CD4-positive, alpha-beta T cell (primary cell): ENCODE measurements at regions not wholly inside any gene's neighbourhood (a gene's known extent, or its start where the extent isn't known, plus 50 kb on each side); places are given as distances from the start of the nearest gene placed in this dataset.

Experiments used
- ATAC-seq: fragments of 200-7000 bp; cut with Tn5 transposase; one replicate; pipeline ENCODE4 v1.10.0; 2022; ENCODE audit warnings: mild to moderate bottlenecking; ENCODE audit not compliant: poor library complexity
- CTCF ChIA-PET: fragments of 350-600 bp; sonication (Branson Sonifier 250); formaldehyde crosslinking; loops from one replicate; lab custom pipeline; 2021; ENCODE audit warnings: antibody characterized with exemption, inconsistent platforms; lab: Charles Lee
- POLR2A ChIA-PET: fragments of 350-600 bp; sonication (Branson Sonifier 250); formaldehyde crosslinking; loops from one replicate; lab custom pipeline; 2021; ENCODE audit warnings: antibody characterized with exemption, inconsistent platforms; lab: Charles Lee
- DNase-seq, 14 experiments: peaks; one replicate each; pipeline ENCODE4 v3.0.0-alpha.2; 2013 to 2020; ENCODE audit warnings: mixed read lengths in 2 of 14
- H3K27ac ChIP-seq, 2 donors: one replicate each; pipeline versions ENCODE4 v1.5.1 to v1.7.0; 2013; ENCODE audit warnings: low read length in 2 of 2, low read depth in 1 of 2, mild to moderate bottlenecking in 1 of 2
- H3K27me3 ChIP-seq, 2 experiments: 1 replicate in 1 of 2; 2 replicates in 1 of 2; pipeline versions ENCODE4 v1.6.1 to v1.7.0; 2013; ENCODE audit warnings: low read length in 2 of 2, control low read depth in 1 of 2, mild to moderate bottlenecking in 1 of 2, moderate library complexity in 1 of 2; ENCODE audit not compliant: insufficient read depth in 2 of 2, control insufficient read depth in 1 of 2
- H3K36me3 ChIP-seq: one replicate; pipeline ENCODE4 v1.6.1; 2013; ENCODE audit warnings: low read length, control low read depth; ENCODE audit not compliant: insufficient read depth
- H3K4me1 ChIP-seq: one replicate; pipeline ENCODE4 v1.6.1; 2013; ENCODE audit warnings: low read length, control low read depth; ENCODE audit not compliant: insufficient read depth
- H3K4me3 ChIP-seq: one replicate; pipeline ENCODE4 v1.5.1; 2013; ENCODE audit warnings: mild to moderate bottlenecking, low read length, moderate library complexity
- H3K9me3 ChIP-seq, 2 experiments: 1 replicate in 1 of 2; 2 replicates in 1 of 2; pipeline versions ENCODE4 v1.6.1 to v1.7.0; 2013; ENCODE audit warnings: low read length in 2 of 2, mild to moderate bottlenecking in 2 of 2, control low read depth in 1 of 2, moderate library complexity in 1 of 2; ENCODE audit not compliant: control insufficient read depth in 1 of 2, insufficient read depth in 1 of 2
- H3K27ac Mint-ChIP-seq: one replicate; pipeline ENCODE4 v1.8.0; 2020; ENCODE audit warnings: mixed read lengths
- H3K27me3 Mint-ChIP-seq: one replicate; pipeline ENCODE4 v1.8.0; 2021; ENCODE audit warnings: mixed read lengths
- H3K36me3 Mint-ChIP-seq: one replicate; pipeline ENCODE4 v1.8.0; 2021; ENCODE audit warnings: low read depth, mixed read lengths
- H3K4me1 Mint-ChIP-seq: one replicate; pipeline ENCODE4 v1.8.0; 2021; ENCODE audit warnings: low read depth, mixed read lengths
- H3K4me3 Mint-ChIP-seq: one replicate; pipeline ENCODE4 v1.8.0; 2020; ENCODE audit warnings: mild to moderate bottlenecking, mixed read lengths
- H3K9me3 Mint-ChIP-seq: one replicate; pipeline ENCODE4 v1.8.0; 2020; ENCODE audit warnings: mixed read lengths
- CTCF ChIP-seq: fragments of 200-600 bp; IDR thresholded peaks from one replicate; pipeline ENCODE4 v1.8.0; 2022; ENCODE audit warnings: antibody characterized with exemption, mild to moderate bottlenecking
- intact Hi-C, 2 experiments: fragments of 100-400 bp; cut with DNase I in 1 of 2; cut with micrococcal nuclease in 1 of 2; formaldehyde crosslinking; loops; one replicate each; pipeline versions ENCODE4 v1.15.1 to v1.9.0; 2023 to 2025; cut with DNase I, micrococcal nuclease

- no peak for TF ChIP-seq CTCF
- Mint-ChIP-seq H3K9me3 (peaks cover 8% of the 10 kb centered on the region), H3K27ac (no peak overlapping the region), H3K27me3 (no peaks in the 10 kb centered on the region), H3K36me3 (no peaks in the 10 kb centered on the region), H3K4me3 (no peak overlapping the region), H3K4me1 (no peaks in the 10 kb centered on the region)
- ChIA-PET POLR2A (no interaction called here), CTCF (no interaction called here)
- Histone ChIP-seq H3K4me3 (no peak overlapping the region), H3K4me1 (no peaks in the 10 kb centered on the region), H3K27ac (no peak overlapping the region), H3K36me3 (no peaks in the 10 kb centered on the region), H3K9me3 (peaks cover 0 to 8% of the 10 kb centered on the region in 2 experiments), H3K27me3 (no peaks in the 10 kb centered on the region)
- intact Hi-C loops, result no loop called here
- no peak for ATAC-seq
- DNase-seq, result no peak
Measured at GRCh38 chr6:94464018-94464510, 1044.7 kb upstream of the EPHA7 start.

- H3K4me1 ChIP-seq, result no peaks in the 10 kb centered on the region
- Mint-ChIP-seq H3K9me3 (peaks cover 8% of the 10 kb centered on the region), H3K36me3 (no peaks in the 10 kb centered on the region), H3K27ac (no peak overlapping the region), H3K4me3 (no peak overlapping the region), H3K27me3 (no peaks in the 10 kb centered on the region), H3K4me1 (no peaks in the 10 kb centered on the region)
- no peaks in the 10 kb centered on the region for H3K36me3 ChIP-seq
- DNase-seq, result no peak
- CTCF ChIA-PET, result no interaction called here
- ATAC-seq, result no peak
- TF ChIP-seq CTCF, result no peak
- POLR2A ChIA-PET, result no interaction called here
- H3K27ac ChIP-seq, result no peak overlapping the region
- H3K4me3 ChIP-seq, result no peak overlapping the region
- intact Hi-C loops, result no loop called here
- H3K9me3 ChIP-seq, result peaks cover 0 to 8% of the 10 kb centered on the region in 2 experiments
- no peaks in the 10 kb centered on the region for H3K27me3 ChIP-seq
Measured at GRCh38 chr6:94463306-94463705, 1043.9 kb upstream of the EPHA7 start.

GRCh38 chr6:94462231-94462630 lies 1042.9 kb upstream of the EPHA7 start:
- H3K4me3 ChIP-seq, result no peak overlapping the region
- no peaks in the 10 kb centered on the region for H3K27me3 ChIP-seq
- H3K9me3 Mint-ChIP-seq, result peaks cover 8% of the 10 kb centered on the region
- no peak overlapping the region for H3K27ac ChIP-seq
- H3K4me1 Mint-ChIP-seq, result no peaks in the 10 kb centered on the region
- POLR2A ChIA-PET, result no interaction called here
- no peaks in the 10 kb centered on the region for H3K36me3 Mint-ChIP-seq
- H3K9me3 ChIP-seq, result peaks cover 0 to 8% of the 10 kb centered on the region in 2 experiments
- H3K27ac Mint-ChIP-seq, result no peak overlapping the region
- intact Hi-C loops, result no loop called here
- ATAC-seq (no peak), DNase-seq (no peak)
- no peak for TF ChIP-seq CTCF
- no peaks in the 10 kb centered on the region for H3K4me1 ChIP-seq
- no peak overlapping the region for H3K4me3 Mint-ChIP-seq
- H3K36me3 ChIP-seq, result no peaks in the 10 kb centered on the region
- CTCF ChIA-PET, result no interaction called here
- no peaks in the 10 kb centered on the region for H3K27me3 Mint-ChIP-seq
